ENCODE measurements at regions not wholly inside any gene's neighbourhood (a gene's known extent, or its start where the extent isn't known, plus 50 kb on each side); places are given as distances from the start of the nearest gene placed in this dataset.

GRCh38 chr10:28775773-28776172 is 98.5 kb downstream of the BAMBI start:
- Histone ChIP-seq H3K9me2 (ENCODE audit: insufficient read depth) (no peaks in the 10 kb centered on the region), H3K27me3 (ENCODE audit: insufficient read depth) (no peaks in the 10 kb centered on the region), H3K36me3 (ENCODE audit: insufficient read depth) (no peaks in the 10 kb centered on the region), H4K20me1 (replicated peaks; ENCODE audit: insufficient read depth) (no peaks in the 10 kb centered on the region), H3K4me1 (ENCODE audit: insufficient read depth) (no peaks in the 10 kb centered on the region), H3K79me2 (replicated peaks; ENCODE audit: insufficient read depth) (no peaks in the 10 kb centered on the region), H3F3A (replicated peaks; ENCODE audit: low read depth) (no peaks in the 10 kb centered on the region), H3K27ac (ENCODE audit: low read depth) (no peak overlapping the region), H2AFZ (no peak overlapping the region), H3K4me2 (no peak overlapping the region), H3K4me3 (no peak overlapping the region)
- no peak overlapping the region for H3K4me3 Mint-ChIP-seq
- no peaks in the 10 kb centered on the region for H3K4me1 Mint-ChIP-seq
- H3K9me3 Mint-ChIP-seq = peaks cover 12% of the 10 kb centered on the region
- H3K36me3 Mint-ChIP-seq (ENCODE audit: low read depth) = peaks cover 7% of the 10 kb centered on the region; the same call in 2 of the 3 replicates
- TF ChIP-seq CTCF (conservative IDR thresholded peaks at IDR 0.05; ENCODE audit: low read depth in 2 of 2) = no peak
- no peak for TF ChIP-seq ZNF114 (CRISPR knock-in tag; IDR thresholded peaks at IDR 0.05)
- no peak for TF ChIP-seq REST (IDR thresholded peaks at IDR 0.05; ENCODE audit: unreplicated experiment)
- TF ChIP-seq EZH2 (IDR thresholded peaks at IDR 0.05; ENCODE audit: low read depth, unreplicated experiment) = no peak
- TF ChIP-seq ETS1 (IDR thresholded peaks at IDR 0.05) = no peak
- TF ChIP-seq NANOG (IDR thresholded peaks at IDR 0.05; ENCODE audit: borderline replicate concordance) = no peak
- TF ChIP-seq JUNB (IDR thresholded peaks at IDR 0.05; ENCODE audit: unreplicated experiment) = no peak
- TF ChIP-seq ZNF331 (CRISPR knock-in tag; IDR thresholded peaks at IDR 0.05; ENCODE audit: low read depth) = no peak
- no peak for TF ChIP-seq STAT1 (IDR thresholded peaks at IDR 0.05; ENCODE audit: unreplicated experiment)
- TF ChIP-seq ZNF462 (CRISPR knock-in tag; IDR thresholded peaks at IDR 0.05) = no peak
- TF ChIP-seq CREB1 (CRISPR knock-in tag; IDR thresholded peaks at IDR 0.05; ENCODE audit: low read depth) = no peak
- no peak for ATAC-seq
- peaks cover 2% of the 10 kb centered on the region for H3K27me3 Mint-ChIP-seq (ENCODE audit: insufficient read depth, low read depth, poor library complexity)
- no peak for DNase-seq (ENCODE audit: low spot score)
- no peak overlapping the region for H3K27ac Mint-ChIP-seq

Data from GM23338 (cell line).